GM23248 (cell line): ENCODE measurements at regions not wholly inside any gene's neighbourhood (a gene's known extent, or its start where the extent isn't known, plus 50 kb on each side); places are given as distances from the start of the nearest gene placed in this dataset.

ENCODE experiments used
- EZH2 ChIP-seq: fragments of 200-600 bp; sonication (generic); IDR thresholded peaks from 2 replicates; pipeline ENCODE4 v1.6.1; 2018; ENCODE audit warnings: antibody characterized with exemption, mild to moderate bottlenecking; ENCODE audit not compliant: insufficient read depth, poor library complexity, severe bottlenecking
- EZH2phosphoT487 ChIP-seq: fragments of 200-600 bp; sonication (generic); IDR thresholded peaks from 2 replicates; pipeline ENCODE4 v1.6.1; 2018; ENCODE audit warnings: antibody characterized with exemption, moderate library complexity, mild to moderate bottlenecking, low read depth; ENCODE audit not compliant: insufficient read depth

DNA sequence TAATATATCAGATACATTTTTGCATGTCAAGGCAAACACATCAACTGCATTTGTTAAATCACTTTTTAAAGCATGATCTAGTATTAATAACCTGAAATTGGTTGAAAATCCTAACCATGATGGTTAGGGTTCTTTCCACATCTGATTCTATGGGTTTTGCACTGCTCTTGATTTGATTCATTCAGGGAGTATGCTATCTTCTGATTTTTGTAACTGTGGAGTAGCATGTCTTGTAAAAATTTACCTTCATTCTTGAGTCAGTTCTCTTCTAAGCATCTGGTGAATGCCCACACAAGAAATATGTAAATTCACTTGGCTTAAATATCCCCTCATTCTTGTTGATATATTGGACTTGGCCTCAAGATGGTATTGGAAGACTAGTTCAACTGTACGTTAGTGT lies 178.7 kb downstream of the KLF6 start:
- TF ChIP-seq EZH2 (no peak), EZH2phosphoT487 (no peak)
